ENCODE measurements at regions not wholly inside any gene's neighbourhood (a gene's known extent, or its start where the extent isn't known, plus 50 kb on each side); places are given as distances from the start of the nearest gene placed in this dataset.
A peak's percentile ranks its signal among the peaks of the same experiment; 100 is the strongest.
"Not testable (repeated sequence)": the region's sequence is repeated elsewhere in the genome, so short reads cannot be mapped to it uniquely, and the experiment has no call there.

DNA sequence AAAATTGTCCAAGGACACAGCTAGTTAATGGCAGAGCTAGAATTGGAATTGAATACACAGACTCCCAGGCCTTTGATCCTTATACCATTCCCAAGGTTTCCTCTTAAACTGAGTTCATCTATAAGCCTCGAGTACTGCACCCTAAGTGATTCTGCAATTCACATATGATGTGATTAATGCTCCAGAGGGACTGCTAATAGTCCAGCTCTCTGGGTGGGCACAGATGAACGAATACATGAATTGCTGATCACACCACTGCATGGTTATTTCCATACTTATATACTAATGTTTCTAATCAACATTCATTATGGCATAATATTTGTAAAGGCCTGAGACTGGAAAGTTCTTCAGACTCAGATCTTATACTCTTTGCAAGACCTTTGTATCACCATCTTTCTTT, 101.8 kb downstream of the NUFIP1 start:
- DNase-seq, result no peak

DNA sequence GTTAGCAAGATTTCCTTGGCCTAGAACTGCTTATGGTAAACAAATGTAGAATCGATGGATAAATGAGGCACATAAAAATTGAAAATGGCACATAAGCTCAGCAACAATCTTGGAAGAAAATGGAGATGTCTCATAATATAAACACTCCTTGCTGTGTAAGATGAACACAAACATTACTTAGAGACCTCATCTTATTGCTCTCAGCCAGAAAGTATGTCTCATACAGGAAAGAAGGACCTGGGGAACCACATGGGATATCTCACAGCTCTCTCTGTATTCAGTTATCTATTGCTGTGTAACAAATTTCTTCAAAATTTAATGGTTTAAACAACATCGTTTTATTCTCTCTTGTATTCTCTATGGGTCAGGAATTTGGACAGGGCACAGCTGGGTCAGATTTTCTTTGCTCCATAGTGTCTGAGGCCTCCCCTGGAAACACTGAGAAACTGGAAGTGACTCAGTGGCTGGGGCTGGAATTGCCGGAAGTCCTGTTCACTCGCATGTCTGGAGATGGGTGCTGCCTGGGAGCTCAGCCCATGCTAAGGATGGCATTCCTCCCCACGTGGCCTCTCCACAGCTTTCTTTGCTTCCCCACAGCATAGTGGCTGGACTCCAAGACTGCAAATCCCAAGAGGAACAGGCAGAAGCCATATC, 105.1 kb downstream of the NUFIP1 start:
- no peak for DNase-seq

DNA sequence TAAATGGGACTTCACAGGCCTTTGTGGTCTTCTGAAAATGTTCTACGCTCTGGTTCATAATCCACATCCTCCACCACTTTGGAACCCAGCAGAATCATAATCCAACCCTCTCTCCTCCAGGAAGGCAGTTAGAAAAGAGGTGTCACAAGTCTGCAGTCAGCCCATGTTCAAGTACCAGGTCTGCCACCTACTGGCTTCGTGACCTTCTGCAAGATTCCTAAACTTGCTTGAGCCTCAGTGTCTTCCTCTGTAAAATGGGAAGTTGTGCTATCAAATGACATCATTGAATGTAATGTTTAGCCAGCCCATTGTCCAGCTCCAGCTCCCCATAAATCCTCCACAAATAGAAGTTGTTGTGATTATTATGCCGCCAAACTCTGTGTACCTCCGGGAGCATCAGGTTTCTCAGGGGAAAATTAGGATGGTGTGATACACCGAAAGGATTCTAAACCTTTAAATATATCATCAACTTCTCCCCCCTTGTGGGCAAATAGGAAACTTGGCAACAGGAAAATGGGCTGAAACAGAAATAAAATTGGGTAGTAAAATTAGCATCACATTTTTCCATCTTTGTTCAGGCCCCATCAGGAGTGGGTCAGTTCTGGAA, 109.7 kb downstream of the NUFIP1 start:
- no peak for DNase-seq

DNA sequence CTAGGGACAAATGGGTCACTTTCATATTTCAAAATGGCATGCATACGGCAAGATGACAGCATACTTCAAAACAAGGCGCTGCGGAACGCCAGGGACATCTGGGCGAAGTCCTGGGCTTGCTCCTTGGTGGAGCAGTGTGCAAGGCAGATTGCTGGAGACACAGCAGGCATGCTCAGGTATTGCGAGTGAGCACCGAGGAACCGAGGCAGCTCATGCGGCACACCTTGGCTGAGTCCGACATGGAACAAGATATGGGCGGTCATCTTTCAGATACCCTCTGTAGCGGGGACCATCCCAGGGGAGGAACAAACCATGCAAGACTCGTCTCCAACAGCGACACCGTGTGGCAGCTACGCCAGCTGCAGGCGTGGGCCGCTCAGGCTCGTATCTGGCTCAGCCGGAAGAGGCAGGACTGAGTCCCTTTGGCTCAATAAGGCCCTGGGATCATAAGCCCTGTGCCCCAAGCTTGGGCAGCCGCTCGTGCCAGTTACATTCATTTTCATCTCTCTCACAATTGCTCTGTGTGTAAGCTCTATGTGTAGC, 112.4 kb downstream of the NUFIP1 start:
- DNase-seq, result no peak

DNA sequence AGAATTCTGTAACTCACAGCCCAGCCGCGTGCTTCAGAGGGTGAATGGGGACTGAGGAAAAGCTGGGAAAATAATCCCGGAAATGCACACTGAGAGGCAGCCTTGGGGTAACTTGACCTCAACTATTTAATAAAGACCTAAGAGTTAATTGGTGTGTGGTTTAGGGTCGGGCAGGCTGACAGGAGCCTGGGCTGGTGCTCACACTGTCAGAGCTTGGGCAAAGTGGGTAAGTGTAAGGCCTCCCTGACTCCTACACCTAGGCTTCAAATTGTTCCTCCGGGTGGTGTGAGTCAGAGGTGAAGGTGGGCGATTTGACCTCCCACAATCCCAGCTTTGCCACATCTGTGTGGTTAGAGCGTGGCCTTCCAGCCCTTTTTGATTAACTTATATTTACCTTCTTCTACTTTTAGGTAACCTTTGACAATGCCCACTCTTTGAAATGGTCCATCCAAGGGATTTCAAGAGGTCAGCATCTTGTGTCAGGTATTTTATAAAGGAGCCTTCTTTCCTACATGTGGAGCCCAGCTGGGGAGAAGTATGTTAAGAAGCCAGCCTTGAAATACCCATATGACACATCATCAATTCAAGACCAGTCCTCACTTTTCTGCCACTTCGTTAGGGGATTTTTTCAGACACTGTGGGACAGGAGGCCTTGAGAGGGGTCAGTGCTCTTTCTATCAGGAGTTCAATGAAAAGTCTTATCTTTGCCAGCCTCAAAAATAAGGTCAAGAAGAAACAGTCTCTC, 114.2 kb downstream of the NUFIP1 start:
- DNase-seq, result no peak

DNA sequence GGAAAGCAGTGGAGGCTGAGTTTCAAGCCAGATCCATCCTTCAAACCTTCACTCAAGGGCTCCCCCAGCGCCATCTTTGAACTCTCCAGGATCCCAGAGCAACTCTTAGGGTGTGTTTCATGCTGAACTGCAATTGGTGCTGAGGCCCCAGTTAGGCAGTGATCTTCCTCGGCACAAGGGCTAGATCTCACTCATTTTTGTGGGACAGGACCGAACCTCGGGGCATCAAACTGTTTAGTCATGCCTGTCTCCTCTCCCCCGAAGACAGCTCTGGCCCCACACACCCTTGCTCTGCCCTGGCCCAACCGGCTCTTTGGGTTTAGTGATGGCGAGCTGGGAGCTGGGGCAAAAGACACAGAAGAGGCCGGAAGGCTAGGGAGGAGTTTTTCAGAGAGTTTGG, 115.1 kb downstream of the NUFIP1 start:
- no peak for DNase-seq

DNA sequence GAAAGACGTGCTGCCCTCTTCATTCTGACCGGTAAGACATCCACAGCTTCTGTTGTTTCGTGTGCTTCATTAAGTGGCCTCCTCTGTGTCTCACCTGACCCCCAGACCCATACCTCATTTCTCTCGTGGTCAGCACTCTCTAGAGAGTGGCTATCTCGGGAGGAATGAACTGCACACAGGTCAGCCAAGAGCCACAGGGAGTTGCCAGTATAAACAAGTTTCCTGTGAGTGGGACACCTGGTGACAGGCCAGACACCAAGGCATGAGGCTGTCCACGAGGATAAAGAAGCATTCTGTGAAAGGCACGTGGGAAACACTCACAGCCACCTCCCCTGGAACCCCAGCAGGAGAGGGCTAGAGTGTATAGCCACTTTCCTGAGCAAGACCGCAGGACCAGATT, 115.8 kb downstream of the NUFIP1 start:
- DNase-seq, result no peak

DNA sequence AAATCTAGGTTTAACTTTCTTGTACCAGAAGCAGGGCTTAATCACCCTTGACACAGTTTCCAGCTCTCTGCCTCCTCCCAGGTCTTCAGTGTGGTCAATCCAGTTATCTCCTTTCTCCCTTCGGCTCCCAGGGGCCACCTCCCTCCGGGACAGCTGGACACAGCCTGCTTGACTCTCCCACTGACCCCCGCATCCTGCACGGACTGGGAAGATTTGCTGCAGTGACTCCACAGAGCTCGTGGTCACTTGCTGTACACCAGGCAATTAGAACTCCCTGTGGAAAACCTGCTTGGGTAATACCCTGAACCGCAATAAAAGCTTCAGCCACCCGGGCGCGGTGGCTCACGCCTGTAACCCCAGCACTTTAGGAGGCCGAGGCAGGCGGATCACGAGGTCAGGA, 116.5 kb downstream of the NUFIP1 start:
- DNase-seq, result no peak

DNA sequence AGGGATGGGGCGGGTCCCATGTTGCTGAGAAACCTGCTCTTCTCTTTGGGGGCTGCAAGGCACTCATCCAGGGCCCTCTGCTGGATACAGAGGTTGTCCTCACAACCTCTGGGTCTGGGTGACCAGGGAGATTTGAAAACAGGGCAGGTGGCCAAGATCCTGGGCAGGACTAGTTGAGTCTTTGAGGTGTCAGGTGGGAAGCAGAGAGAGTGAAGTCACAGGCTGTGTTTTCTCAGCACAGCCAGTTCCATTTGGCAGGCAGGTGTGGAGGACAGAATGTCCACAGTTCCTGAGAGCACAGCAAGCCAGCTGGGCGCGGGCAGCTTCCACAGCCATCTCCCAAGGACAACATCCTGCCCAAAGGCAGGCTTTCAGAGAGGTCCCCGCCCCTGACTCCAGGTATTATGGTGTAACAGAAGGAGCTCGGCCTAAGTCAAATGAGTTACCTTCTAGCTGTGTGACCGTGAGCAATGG, 118.8 kb downstream of the NUFIP1 start:
- DNase-seq, result no peak

DNA sequence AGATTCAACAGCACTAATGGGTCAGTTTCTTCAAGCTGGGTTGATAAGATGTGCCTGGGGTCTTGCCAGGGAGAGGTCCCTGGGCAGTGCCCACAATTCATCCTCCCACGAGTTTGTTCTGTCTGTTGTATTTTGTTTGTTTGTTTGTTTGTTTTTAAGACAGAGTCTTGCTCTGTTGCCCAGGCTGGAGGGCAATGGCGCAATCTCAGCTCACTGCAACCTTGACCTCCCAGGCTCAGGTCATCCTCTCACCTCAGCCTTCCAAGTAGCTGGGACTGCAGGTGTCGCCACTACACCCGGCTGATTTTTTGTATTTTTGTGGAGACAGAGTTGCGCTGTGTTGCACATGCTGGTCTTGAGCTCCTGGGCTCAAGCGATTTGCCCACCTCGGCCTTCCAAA, 120.1 kb downstream of the NUFIP1 start:
- DNase-seq, result no peak

DNA sequence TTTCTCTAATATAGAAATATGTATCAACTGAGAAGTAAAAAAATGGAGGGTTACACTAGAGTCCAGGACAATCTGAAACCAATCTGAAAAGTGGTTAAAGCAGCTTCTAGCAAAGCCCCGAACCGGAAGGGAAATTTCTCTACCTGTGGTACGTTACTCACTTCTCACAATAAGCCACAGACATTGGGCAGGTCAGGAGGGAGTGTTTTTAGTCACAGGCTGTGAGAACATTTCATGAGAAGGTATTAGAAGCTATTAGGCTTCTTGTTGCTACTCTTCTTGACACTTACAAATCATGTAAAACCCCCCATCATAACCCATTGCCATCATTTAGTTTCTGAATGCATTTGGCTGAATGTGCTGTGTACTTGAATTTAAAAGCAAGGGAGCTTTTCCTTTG, 120.9 kb downstream of the NUFIP1 start:
- DNase-seq, result no peak

DNA sequence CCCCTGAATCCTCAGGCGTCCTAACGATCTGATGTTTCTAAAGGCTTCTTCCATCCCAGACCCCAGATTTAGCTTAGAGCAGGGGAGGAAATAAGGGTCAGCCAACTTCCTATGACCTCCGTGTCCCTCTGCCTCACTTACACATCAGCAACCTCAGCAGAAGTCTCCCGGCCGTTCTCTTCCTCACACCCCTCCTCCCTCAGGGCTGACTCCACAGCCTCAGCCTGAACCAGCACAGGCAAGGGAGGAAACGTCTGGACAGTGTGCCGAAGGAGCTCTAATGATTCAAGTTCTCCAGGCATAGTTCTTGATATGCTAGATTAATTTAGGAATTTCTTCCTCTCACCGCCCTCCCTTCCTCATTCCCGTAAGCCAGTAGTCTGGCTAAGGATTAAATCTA, 121.4 kb downstream of the NUFIP1 start:
- DNase-seq, result no peak

DNA sequence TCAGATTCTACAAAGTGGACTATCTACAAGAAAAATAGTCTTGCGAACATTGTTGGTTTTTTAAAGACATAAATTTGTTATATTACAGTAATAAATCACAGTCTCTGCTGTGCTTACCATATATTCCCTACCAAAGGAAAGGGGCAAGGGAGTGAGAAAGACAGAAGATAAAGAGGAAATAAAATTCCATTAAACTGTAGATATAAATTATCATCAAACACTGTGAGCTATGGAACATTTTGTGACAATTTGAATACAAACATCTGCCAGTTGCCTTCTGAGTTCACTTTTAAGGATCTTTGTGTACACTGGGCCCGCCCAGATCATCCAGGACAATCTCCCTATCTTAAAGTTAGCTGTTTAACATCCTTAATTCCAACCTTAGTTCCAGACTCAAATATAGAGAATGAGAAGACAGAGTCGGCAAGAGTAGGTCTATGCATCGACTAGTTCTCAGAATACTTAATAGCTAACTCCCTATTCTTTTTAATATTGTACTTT, 122.8 kb downstream of the NUFIP1 start:
- no peak for DNase-seq

DNA sequence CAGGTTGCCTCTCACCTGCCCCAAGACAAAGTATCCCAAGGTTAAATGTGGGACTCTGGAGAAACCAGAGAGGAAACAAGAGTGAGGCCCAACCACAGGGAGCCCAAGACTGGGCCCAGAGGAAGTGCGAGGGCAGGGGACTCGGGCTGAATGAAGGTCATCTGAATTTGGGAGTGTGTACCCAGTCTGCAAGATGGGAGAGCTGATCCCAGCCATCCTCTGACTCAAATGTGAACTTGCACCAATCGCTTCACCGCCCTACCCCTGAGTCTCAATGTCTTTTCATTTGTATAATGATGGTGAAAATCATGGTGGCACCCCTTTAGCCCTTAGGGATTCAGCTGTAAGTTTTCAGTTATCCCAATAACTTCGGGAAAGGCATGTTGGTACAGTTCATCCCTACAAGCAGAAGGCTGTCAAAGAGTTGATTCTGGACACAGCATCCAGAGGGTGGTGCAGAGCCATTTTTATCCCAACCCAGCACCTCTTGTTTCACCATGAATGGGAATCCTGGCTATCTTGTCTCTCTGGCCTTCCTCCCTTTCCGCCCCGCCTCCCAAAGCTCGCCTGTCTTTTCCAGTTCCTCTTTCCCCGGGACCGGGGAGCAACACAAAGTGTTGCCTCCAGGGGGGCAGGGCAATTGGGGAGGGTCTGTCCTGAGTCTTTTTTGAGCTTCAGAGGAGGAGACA, 123.4 kb downstream of the NUFIP1 start:
- no peak for DNase-seq

DNA sequence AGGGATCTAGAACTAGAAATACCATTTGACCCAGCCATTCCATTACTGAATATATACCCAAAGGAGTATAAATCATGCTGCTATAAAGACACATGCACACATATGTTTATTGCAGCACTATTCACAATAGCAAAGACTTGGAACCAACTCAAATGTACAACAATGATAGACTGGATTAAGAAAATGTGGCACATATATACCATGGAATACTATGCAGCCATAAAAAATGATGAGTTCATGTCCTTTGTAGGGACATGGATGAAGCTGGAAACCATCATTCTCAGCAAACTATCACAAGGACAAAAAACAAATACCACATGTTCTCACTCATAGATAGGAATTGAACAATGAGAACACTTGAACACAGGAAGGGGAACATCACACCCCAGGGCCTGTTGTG, 125.6 kb downstream of the NUFIP1 start:
- not testable (repeated sequence) for DNase-seq

DNA sequence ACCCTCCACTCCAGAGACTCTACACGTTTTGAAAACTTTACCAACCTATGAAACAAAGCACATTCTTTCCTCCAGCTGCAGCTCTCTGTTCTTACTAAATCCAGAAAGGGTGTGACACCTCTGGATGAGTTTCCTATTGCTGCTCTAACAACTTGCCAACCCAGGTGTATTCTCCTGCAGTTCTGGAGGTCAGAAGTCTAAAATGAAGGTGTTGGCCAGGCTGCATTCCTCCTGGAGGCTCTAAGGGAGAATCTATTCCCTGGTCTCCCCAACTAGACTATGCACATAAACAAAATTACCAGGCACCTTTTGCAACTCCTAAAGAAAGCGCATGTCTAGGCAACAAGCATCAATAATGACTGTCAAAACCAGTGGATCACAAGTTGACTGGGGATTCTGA, 128.8 kb downstream of the NUFIP1 start:
- DNase-seq, result no peak

DNA sequence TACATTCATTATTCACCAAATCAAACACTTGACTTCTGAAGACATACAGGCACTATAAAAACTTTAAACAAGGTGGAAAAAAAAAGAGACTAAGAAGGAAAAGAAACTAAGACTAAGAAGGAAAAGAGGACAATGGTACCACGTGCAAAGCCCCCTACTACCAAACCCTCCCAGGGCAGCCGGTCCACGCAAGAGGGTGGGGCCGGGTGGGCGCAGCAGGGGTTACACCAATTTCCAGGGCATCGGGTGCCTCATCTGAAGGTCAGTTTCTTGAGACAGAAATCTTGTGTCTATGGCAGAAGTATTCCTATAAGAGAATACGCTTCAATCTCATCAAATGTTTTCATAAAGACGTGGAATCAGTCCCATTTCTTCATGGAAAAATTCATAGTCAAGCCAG, 131.5 kb downstream of the NUFIP1 start:
- no peak for DNase-seq

DNA sequence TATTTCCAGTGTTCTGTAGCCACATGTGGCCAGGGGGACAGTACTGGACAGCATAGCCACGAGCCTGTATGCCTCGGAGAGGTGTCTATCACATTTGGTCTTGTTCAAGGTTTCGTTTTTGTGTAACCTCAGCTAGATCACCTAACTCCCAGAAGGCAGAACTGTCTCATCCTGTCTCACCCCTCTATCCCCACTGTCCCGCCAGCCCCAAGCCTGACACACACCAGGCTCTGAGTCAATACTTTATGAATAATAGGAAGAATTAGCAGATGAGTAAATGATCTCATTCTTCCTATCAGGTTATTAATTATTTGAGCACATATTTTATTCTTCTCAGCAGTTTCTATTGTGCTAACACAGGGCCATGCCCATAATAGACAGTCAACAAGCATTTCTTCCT, 132.2 kb downstream of the NUFIP1 start:
- DNase-seq, result no peak

DNA sequence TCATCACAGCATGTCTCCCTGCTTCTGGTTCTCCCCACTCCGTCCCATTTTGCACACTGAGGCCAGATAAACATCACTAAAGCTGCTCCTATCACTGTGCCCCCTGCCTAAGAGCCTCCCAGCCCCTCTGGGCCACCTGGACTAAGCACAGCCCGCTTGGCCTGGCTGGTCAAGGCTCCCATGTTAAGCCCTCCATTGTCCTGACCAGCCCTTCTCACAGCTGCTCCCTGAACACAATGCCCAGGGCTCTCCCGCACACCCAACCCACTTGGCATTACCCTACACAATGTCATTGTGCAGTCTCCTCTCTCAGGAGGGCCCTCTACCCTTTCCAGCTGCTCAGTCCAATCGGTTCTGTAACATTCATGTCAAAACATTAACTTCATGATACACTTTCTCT, 133.4 kb downstream of the NUFIP1 start:
- no peak for DNase-seq

DNA sequence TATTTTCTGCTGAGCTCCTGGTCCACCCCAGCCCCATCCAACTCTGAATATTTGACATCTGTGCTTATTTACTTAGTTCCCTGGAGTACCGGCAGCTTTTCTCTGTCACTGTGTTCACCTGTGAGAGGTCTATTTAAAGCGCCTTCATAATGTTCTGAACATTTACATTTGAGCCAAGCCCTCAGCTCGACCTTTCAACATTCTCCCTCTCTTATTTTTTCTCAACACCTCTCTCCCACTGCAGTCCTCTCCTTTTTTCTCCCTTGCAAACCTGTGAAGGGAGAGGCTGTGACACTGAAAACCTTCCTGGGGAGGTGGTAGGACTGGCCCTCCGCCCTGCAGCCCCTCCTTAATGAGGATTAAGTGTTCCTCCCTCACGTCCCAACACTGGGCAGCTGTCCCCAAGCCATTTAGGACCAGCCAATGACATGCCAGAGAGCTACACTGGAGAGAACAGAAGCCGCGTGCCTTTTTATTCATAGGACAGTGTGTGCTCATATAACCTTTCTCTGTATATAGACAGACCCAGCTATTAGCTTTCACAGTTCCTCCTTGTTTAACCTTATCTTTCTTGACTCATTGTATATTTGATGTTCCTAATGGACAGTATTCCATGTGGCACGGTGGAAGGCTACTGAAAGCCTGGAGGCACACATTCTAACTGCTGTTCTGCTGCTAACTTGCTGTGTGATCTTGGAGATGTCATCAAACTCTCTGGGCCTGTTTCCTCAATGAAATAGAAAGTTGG, 134.8 kb downstream of the NUFIP1 start:
- peak; percentile 69 for DNase-seq

DNA sequence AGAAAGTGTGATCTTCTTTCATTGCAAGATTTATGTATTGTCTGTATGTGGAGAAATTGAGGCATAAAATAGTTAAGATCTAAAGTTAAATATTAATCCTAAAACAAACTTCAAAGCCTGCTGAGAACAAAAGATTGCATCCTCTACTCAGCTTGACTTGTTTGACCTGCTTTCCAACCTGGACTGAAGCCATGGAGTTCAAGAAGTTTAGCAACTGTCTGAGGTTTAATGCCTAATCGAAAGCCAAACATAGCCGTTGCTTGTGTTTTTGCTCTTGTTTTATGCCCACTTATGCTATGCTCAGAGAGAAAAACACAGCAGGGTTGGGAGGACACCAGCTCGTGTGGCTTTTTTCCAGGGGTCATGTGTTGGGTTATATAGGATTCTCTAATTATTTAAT, 135.6 kb downstream of the NUFIP1 start:
- DNase-seq, result no peak

DNA sequence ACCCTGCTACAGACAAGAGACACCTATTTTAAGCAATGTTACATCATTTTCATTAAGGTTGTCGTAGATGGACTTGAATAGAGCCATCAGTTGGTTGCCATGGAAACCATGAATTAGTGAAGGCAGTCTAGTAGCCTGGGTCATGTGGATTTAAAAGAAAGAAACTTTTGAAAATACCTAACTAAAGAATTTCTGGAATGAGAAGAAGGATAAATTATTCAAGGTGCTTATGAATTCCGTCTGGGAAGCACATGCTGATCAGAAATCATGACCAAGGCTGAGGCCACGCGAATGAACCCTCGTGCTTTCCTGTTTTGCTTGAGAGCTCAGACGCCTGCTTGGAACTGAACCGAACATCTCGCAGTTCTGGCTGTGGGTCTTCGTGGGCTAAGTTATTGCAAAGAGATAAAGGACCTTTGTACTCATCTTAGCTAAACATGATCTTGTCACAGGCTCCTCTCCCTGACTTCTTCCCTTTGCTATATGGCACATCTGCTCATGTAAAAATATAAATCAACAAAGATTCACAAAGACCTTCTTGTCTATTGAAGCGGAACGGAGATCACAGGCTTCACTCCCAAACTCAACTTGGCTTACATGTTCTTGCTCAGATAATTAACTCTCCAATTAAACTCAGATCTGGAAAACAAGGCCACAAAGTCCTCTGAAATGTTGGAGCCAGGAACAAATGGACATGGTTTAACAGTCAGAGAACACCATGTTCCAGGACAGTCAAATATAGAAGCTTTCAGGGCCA, 140.2 kb downstream of the NUFIP1 start:
- no peak for DNase-seq

All from NCI-H2081 treated with DMSO at 0.1 percent for 48 hours (cell line).